ENCODE measurements at regions not wholly inside any gene's neighbourhood (a gene's known extent, or its start where the extent isn't known, plus 50 kb on each side); places are given as distances from the start of the nearest gene placed in this dataset.

DNA sequence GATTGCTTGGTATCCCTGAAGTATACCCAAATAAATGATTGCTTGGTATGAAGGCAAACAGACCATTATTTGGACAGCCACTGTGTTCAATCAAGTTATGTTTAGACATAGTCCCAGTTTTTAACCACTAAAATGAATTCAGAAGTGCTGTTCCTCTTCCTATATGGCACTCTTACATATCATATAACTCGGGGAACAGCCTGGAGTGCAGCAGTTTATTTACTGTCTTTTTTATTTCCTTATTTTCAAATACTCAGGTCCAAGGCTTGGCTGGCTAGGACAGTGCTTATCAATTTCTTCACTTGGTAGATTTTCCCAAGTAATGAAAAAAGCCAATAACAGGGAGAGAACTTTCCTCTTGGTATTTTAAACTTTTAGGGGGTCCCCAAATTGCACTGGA lies 58.6 kb upstream of the CCDC112 start:
- Histone ChIP-seq H2AFZ (ENCODE audit: control insufficient read depth, low read depth, low read length) (no peak overlapping the region), H3K79me2 (ENCODE audit: control insufficient read depth, insufficient read depth, low read length) (no peaks in the 10 kb centered on the region), H3K36me3 (ENCODE audit: control insufficient read depth in 2 of 2, insufficient read depth in 2 of 2, low read length in 1 of 2) (no peaks in the 10 kb centered on the region), H3K27ac (ENCODE audit: control insufficient read depth, insufficient read depth) (no peak overlapping the region), H3K4me3 (no peak overlapping the region), H3K4me2 (ENCODE audit: control insufficient read depth, insufficient read depth) (no peak overlapping the region), H4K20me1 (ENCODE audit: control insufficient read depth, insufficient read depth) (no peaks in the 10 kb centered on the region), H3K27me3 (replicated peaks in 1 of 2; ENCODE audit: control insufficient read depth in 2 of 2, insufficient read depth in 2 of 2, low read length in 1 of 2) (no peaks in the 10 kb centered on the region; a peak in 1 of 4 replicates), H3K9ac (ENCODE audit: control insufficient read depth, insufficient read depth, low read length) (no peak overlapping the region), H3K9me3 (replicated peaks; ENCODE audit: control insufficient read depth, insufficient read depth, low read length) (no peaks in the 10 kb centered on the region; the same call in 2 of the 3 replicates), H3K4me1 (ENCODE audit: control insufficient read depth, insufficient read depth, low read length) (no peaks in the 10 kb centered on the region)
- no peak for TF ChIP-seq FOS (IDR thresholded peaks at IDR 0.05; ENCODE audit: borderline replicate concordance, extremely low read depth, insufficient read length)
- SMC1A ChIA-PET (ENCODE audit: uncharacterized antibody, unreplicated experiment): interaction anchor here (3.0 kb wide), 1 partner anchor 21 kb away, joined by 20 read pairs; no protein-coding TSS in a partner anchor
- no TSS peak for BruUV-seq (replicated peaks)
- RAD21 ChIA-PET (ENCODE audit: unreplicated experiment): no interaction called here
- intact Hi-C loops (cut with micrococcal nuclease; ENCODE audit: unreplicated experiment) (no loop called here), in situ Hi-C loops (cut with MboI) (no loop called here)
- no peak for DNase-seq (ENCODE audit: low read depth, low spot score)
- FAIRE-seq: no peak
- CTCF ChIA-PET: interaction anchor here (1.4 kb wide), 1 partner anchor 18 kb away, joined by 4 read pairs; no protein-coding TSS in a partner anchor
- POLR2A ChIA-PET: interaction anchor here (1.2 kb wide), 1 partner anchor 23 kb away, joined by 3 read pairs; no protein-coding TSS in a partner anchor
- 0% methylated on average over 1 of the region's 1 CpG for WGBS (ENCODE audit: insufficient coverage, insufficient replicate concordance, low lambda C conversion rate, missing lambda C conversion rate)
- ATAC-seq: no peak

DNA sequence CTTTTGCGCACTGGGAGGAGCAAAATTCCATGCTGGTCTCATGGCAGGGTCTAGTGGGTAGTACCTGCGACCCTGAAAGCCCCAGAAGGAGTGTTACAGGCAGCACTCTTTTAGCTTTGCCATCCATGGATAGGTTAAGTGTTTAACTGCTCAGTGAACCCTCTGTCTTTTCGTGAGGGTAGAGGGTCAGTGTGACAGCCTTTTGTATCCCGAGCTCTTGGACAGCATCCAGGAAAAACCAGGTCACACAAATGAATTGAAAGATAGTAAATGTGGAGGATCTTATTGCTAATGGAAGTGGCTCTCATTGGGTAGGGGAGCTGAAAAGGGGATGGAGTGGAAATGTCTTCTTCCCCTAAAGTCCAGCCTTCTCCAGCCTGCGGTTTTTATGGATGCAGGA lies 57.8 kb upstream of the CCDC112 start:
- BruUV-seq (replicated peaks): no TSS peak
- in situ Hi-C loops (cut with MboI) (no loop called here), intact Hi-C loops (cut with micrococcal nuclease; ENCODE audit: unreplicated experiment) (no loop called here)
- Histone ChIP-seq H3K9me3 (replicated peaks; ENCODE audit: control insufficient read depth, insufficient read depth, low read length) (no peaks in the 10 kb centered on the region; the same call in 2 of the 3 replicates), H3K79me2 (ENCODE audit: control insufficient read depth, insufficient read depth, low read length) (no peaks in the 10 kb centered on the region), H3K4me3 (no peak overlapping the region), H3K9ac (ENCODE audit: control insufficient read depth, insufficient read depth, low read length) (no peak overlapping the region), H3K27ac (ENCODE audit: control insufficient read depth, insufficient read depth) (no peak overlapping the region), H2AFZ (ENCODE audit: control insufficient read depth, low read depth, low read length) (no peak overlapping the region), H4K20me1 (ENCODE audit: control insufficient read depth, insufficient read depth) (no peaks in the 10 kb centered on the region), H3K4me2 (ENCODE audit: control insufficient read depth, insufficient read depth) (no peak overlapping the region), H3K36me3 (ENCODE audit: control insufficient read depth in 2 of 2, insufficient read depth in 2 of 2, low read length in 1 of 2) (no peaks in the 10 kb centered on the region), H3K27me3 (replicated peaks in 1 of 2; ENCODE audit: control insufficient read depth in 2 of 2, insufficient read depth in 2 of 2, low read length in 1 of 2) (no peaks in the 10 kb centered on the region; a peak in 1 of 4 replicates), H3K4me1 (ENCODE audit: control insufficient read depth, insufficient read depth, low read length) (no peaks in the 10 kb centered on the region)
- ChIA-PET RAD21 (ENCODE audit: unreplicated experiment) (interaction anchor here (1.0 to 1.4 kb wide), 2 partner anchors 45 to 220 kb away, joined by 3 to 4 read pairs; no protein-coding TSS in a partner anchor), SMC1A (ENCODE audit: uncharacterized antibody, unreplicated experiment) (no interaction called here), CTCF (interaction anchor here (1.1 to 1.6 kb wide), 2 partner anchors 14 to 46 kb away, joined by 3 to 5 read pairs; no protein-coding TSS in a partner anchor), POLR2A (interaction anchor here (0.6 to 1.2 kb wide), 2 partner anchors 24 to 119 kb away, joined by 3 to 4 read pairs; no protein-coding TSS in a partner anchor)
- no peak for ATAC-seq
- 17% methylated on average over 5 of the region's 5 CpGs for whole genome bisulfite sequencing (ENCODE audit: insufficient coverage, insufficient replicate concordance, low lambda C conversion rate, missing lambda C conversion rate)
- DNase-seq (ENCODE audit: low read depth, low spot score): no peak
- no peak for FAIRE-seq
- TF ChIP-seq BCL11A (IDR thresholded peaks at IDR 0.05; ENCODE audit: low read depth, low read length): no peak
- no peak for TF ChIP-seq YY1 (IDR thresholded peaks at IDR 0.05; ENCODE audit: low read depth, low read length)
- no peak for TF ChIP-seq STAT1 (conservative IDR thresholded peaks at IDR 0.05)
- TF ChIP-seq ZNF592 (IDR thresholded peaks at IDR 0.05): no peak
- TF ChIP-seq, protein P1, sequence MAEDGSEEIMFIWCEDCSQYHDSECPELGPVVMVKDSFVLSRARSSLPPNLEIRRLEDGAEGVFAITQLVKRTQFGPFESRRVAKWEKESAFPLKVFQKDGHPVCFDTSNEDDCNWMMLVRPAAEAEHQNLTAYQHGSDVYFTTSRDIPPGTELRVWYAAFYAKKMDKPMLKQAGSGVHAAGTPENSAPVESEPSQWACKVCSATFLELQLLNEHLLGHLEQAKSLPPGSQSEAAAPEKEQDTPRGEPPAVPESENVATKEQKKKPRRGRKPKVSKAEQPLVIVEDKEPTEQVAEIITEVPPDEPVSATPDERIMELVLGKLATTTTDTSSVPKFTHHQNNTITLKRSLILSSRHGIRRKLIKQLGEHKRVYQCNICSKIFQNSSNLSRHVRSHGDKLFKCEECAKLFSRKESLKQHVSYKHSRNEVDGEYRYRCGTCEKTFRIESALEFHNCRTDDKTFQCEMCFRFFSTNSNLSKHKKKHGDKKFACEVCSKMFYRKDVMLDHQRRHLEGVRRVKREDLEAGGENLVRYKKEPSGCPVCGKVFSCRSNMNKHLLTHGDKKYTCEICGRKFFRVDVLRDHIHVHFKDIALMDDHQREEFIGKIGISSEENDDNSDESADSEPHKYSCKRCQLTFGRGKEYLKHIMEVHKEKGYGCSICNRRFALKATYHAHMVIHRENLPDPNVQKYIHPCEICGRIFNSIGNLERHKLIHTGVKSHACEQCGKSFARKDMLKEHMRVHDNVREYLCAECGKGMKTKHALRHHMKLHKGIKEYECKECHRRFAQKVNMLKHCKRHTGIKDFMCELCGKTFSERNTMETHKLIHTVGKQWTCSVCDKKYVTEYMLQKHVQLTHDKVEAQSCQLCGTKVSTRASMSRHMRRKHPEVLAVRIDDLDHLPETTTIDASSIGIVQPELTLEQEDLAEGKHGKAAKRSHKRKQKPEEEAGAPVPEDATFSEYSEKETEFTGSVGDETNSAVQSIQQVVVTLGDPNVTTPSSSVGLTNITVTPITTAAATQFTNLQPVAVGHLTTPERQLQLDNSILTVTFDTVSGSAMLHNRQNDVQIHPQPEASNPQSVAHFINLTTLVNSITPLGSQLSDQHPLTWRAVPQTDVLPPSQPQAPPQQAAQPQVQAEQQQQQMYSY (CRISPR knock-in tag; IDR thresholded peaks at IDR 0.05): no peak
- TF ChIP-seq MEF2A (IDR thresholded peaks at IDR 0.05; ENCODE audit: insufficient read depth, low read depth, low read length): no peak
- no peak for TF ChIP-seq MYC (IDR thresholded peaks at IDR 0.05; ENCODE audit: insufficient read depth, insufficient read length, insufficient replicate concordance, low read length, severe bottlenecking)

Measured in GM12878 (cell line).